ENCODE measurements at regions not wholly inside any gene's neighbourhood (a gene's known extent, or its start where the extent isn't known, plus 50 kb on each side); places are given as distances from the start of the nearest gene placed in this dataset.

GRCh38 chr5:61907995-61908394 lies 398.0 kb upstream of the KIF2A start:
- TF ChIP-seq ZC3H10 (CRISPR knock-in tag; IDR thresholded peaks at IDR 0.05) (no peak), GLIS3 (CRISPR knock-in tag; IDR thresholded peaks at IDR 0.05) (no peak), RARB (CRISPR knock-in tag; IDR thresholded peaks at IDR 0.05) (no peak), TSHZ2 (CRISPR knock-in tag; IDR thresholded peaks at IDR 0.05) (no peak), ZNF565 (CRISPR knock-in tag; conservative IDR thresholded peaks at IDR 0.05; ENCODE audit: low read depth) (no peak), CSDC2 (CRISPR knock-in tag; IDR thresholded peaks at IDR 0.05) (no peak), PATZ1 (CRISPR knock-in tag; IDR thresholded peaks at IDR 0.05; ENCODE audit: borderline replicate concordance) (no peak), TCF4 (CRISPR knock-in tag; IDR thresholded peaks at IDR 0.05; ENCODE audit: borderline replicate concordance) (no peak), ISL1 (CRISPR knock-in tag; IDR thresholded peaks at IDR 0.05) (no peak), ARNTL (CRISPR knock-in tag; IDR thresholded peaks at IDR 0.05; ENCODE audit: borderline replicate concordance, low read depth) (no peak), CREB5 (CRISPR knock-in tag; IDR thresholded peaks at IDR 0.05; ENCODE audit: low read depth) (no peak), SNAI2 (CRISPR knock-in tag; IDR thresholded peaks at IDR 0.05) (no peak), ZFP3 (CRISPR knock-in tag; IDR thresholded peaks at IDR 0.05) (no peak)
